K562 (cell line): ENCODE measurements at regions not wholly inside any gene's neighbourhood (a gene's known extent, or its start where the extent isn't known, plus 50 kb on each side); places are given as distances from the start of the nearest gene placed in this dataset.

ENCODE experiments used
- ATAC-seq: fragments of 200-7000 bp; cut with Tn5 transposase; 3 replicates; pipeline ENCODE4 v1.9.1; 2020; ENCODE audit warnings: moderate library complexity
- BruUV-seq: library from RNA; stranded (reverse); fragments of 400-500 nt; replicated peaks from 2 replicates; lab custom pipeline; 2021; lab: Mats Ljungman, UMichigan
- CTCF ChIA-PET: fragments of 300-600 bp; formaldehyde crosslinking; extraction: SDS; loops from one replicate; lab custom pipeline; 2021; ENCODE audit warnings: low intra/inter-chr PET ratio; lab: Yijun Ruan, JAX
- POLR2A ChIA-PET: fragments of 300-600, 350-650 bp; sonication (Branson Sonifier 250); formaldehyde crosslinking; extraction: SDS; loops from one replicate; lab custom pipeline; 2021; ENCODE audit warnings: antibody characterized with exemption, inconsistent platforms; lab: Yijun Ruan, JAX
- DNase-seq, 4 experiments: peaks; one replicate each; pipeline versions ENCODE4 v3.0.0 to v3.0.0-alpha.2; 2011 to 2018; ENCODE audit warnings: low spot score in 3 of 4, mixed read lengths in 3 of 4; ENCODE audit errors: extremely low read depth in 1 of 4
- FAIRE-seq: peaks from 2 replicates; lab custom pipeline; 2011; peaks lifted over from hg19 to GRCh38; lab: Jason Lieb, UNC
- H2AFZ ChIP-seq: 2 replicates; pipeline ENCODE4 v1.6.0; 2011; ENCODE audit warnings: low read depth, low read length, control low read depth, inconsistent platforms
- H3K27ac ChIP-seq: fragments of 200-600 bp; 3 replicates; pipeline ENCODE4 v1.8.0; 2011; ENCODE audit warnings: low read depth, mild to moderate bottlenecking, control low read depth, inconsistent platforms, low read length, moderate library complexity, mixed read lengths; ENCODE audit errors: extremely low read depth
- H3K27me3 ChIP-seq, 2 experiments: fragments of 300-600 bp in 1 of 2; 2 replicates in 1 of 2; 3 replicates in 1 of 2; pipeline versions ENCODE4 v1.6.0 to v1.8.0; 2011; ENCODE audit warnings: inconsistent platforms in 2 of 2, low read length in 2 of 2, mild to moderate bottlenecking in 1 of 2, mixed read lengths in 1 of 2, moderate library complexity in 1 of 2; ENCODE audit not compliant: control insufficient read depth in 2 of 2, insufficient read depth in 2 of 2
- H3K36me3 ChIP-seq: fragments of 300-600 bp; 3 replicates; pipeline ENCODE4 v1.8.0; 2011; ENCODE audit warnings: mild to moderate bottlenecking, low read length, inconsistent platforms; ENCODE audit not compliant: control insufficient read depth, insufficient read depth
- H3K4me1 ChIP-seq, 2 experiments: fragments of 200-600 bp in 1 of 2; replicated peaks in 1 of 2; 2 replicates in 1 of 2; 3 replicates in 1 of 2; pipeline versions ENCODE4 v1.5.1 to v1.8.0; 2011; ENCODE audit warnings: inconsistent platforms in 2 of 2, low read length in 2 of 2, mild to moderate bottlenecking in 1 of 2, mixed read lengths in 1 of 2, moderate library complexity in 1 of 2; ENCODE audit not compliant: control insufficient read depth in 2 of 2, insufficient read depth in 2 of 2
- H3K4me2 ChIP-seq: 2 replicates; pipeline ENCODE4 v1.6.1; 2011; ENCODE audit warnings: low read length, control low read depth, inconsistent platforms, mixed read lengths; ENCODE audit not compliant: insufficient read depth
- H3K4me3 ChIP-seq: fragments of 200-600 bp; sonication (generic), shearing (Covaris generic); 2 replicates; pipeline ENCODE4 v1.5.1; 2016; ENCODE audit warnings: control low read depth, inconsistent platforms
- H3K79me2 ChIP-seq: fragments of 200-600 bp; 3 replicates; pipeline ENCODE4 v1.8.0; 2011; ENCODE audit warnings: low read length, inconsistent platforms; ENCODE audit not compliant: control insufficient read depth, insufficient read depth
- H3K9ac ChIP-seq, 2 experiments: 2 replicates each; pipeline versions ENCODE4 v1.6.0 to v1.6.1; 2011; ENCODE audit warnings: low read depth in 2 of 2, low read length in 2 of 2, control low read depth in 1 of 2, inconsistent platforms in 1 of 2, mild to moderate bottlenecking in 1 of 2, mixed read lengths in 1 of 2; ENCODE audit not compliant: insufficient read depth in 1 of 2
- H3K9me1 ChIP-seq: one replicate; pipeline ENCODE4 v1.6.0; 2011; ENCODE audit warnings: inconsistent platforms, mild to moderate bottlenecking, low read length, moderate library complexity; ENCODE audit not compliant: control insufficient read depth, insufficient read depth
- H3K9me3 ChIP-seq: replicated peaks from 2 replicates; pipeline ENCODE4 v1.5.1; 2011; ENCODE audit warnings: low read depth, low read length, inconsistent platforms; ENCODE audit not compliant: control insufficient read depth, insufficient read depth
- H4K20me1 ChIP-seq: replicated peaks from 2 replicates; pipeline ENCODE4 v1.6.1; 2011; ENCODE audit warnings: low read length, inconsistent platforms, mixed read lengths; ENCODE audit not compliant: control insufficient read depth, insufficient read depth
- EWSR1 ChIP-seq: fragments of 450-650 bp; IDR thresholded peaks from 2 replicates; pipeline ENCODE4 v1.6.1; 2018; ENCODE audit warnings: borderline replicate concordance, mild to moderate bottlenecking, low read depth, moderate library complexity; ENCODE audit not compliant: partially characterized antibody
- FUS ChIP-seq: fragments of 200-400 bp; formaldehyde crosslinking; optimal IDR thresholded peaks from 2 replicates; pipeline ENCODE3; 2017; ENCODE audit warnings: low read depth, low read length
- GATA2 ChIP-seq: sonication (generic); formaldehyde crosslinking; IDR thresholded peaks from 2 replicates; pipeline ENCODE4 v1.4.0; 2020; ENCODE audit warnings: mild to moderate bottlenecking, missing genetic modification reagents
- HOXB6 ChIP-seq: fragments of 250-450 bp; sonication (Bioruptor Pico); IDR thresholded peaks from 2 replicates; pipeline ENCODE4 v1.5.1; 2022; ENCODE audit warnings: mild to moderate bottlenecking, borderline replicate concordance
- KDM2B ChIP-seq: fragments of 250-450 bp; sonication (Bioruptor Pico); IDR thresholded peaks from 2 replicates; pipeline ENCODE4 v1.8.0; 2021; ENCODE audit warnings: mild to moderate bottlenecking, moderate library complexity
- MEIS2 ChIP-seq: fragments of 450-650 bp; IDR thresholded peaks from 2 replicates; pipeline ENCODE4 v1.6.1; 2014; ENCODE audit warnings: mild to moderate bottlenecking; ENCODE audit not compliant: partially characterized antibody
- MYNN ChIP-seq, 2 experiments: sonication (generic); formaldehyde crosslinking in 1 of 2; IDR thresholded peaks; 2 replicates each; pipeline versions ENCODE4 v1.5.0 to v1.6.1; 2016 to 2020; ENCODE audit warnings: antibody characterized with exemption in 1 of 2, missing genetic modification reagents in 1 of 2
- PRPF4 ChIP-seq: fragments of 200-400 bp; formaldehyde crosslinking; IDR thresholded peaks from one replicate; pipeline ENCODE4 v1.6.1; 2017; ENCODE audit warnings: low read length, low read depth, mild to moderate bottlenecking; ENCODE audit not compliant: insufficient read depth, poor library complexity, severe bottlenecking
- TAF7 ChIP-seq: fragments of 450-650 bp; IDR thresholded peaks from 2 replicates; pipeline ENCODE4 v1.6.1; 2016; ENCODE audit warnings: missing genetic modification characterization, missing compliant biosample characterization
- TCF7L2 ChIP-seq: fragments of 150-350 bp; IDR thresholded peaks from 2 replicates; pipeline ENCODE4 v1.6.1; 2016; ENCODE audit warnings: low read depth, mild to moderate bottlenecking, low read length, moderate library complexity
- ZC3H11A ChIP-seq: IDR thresholded peaks from 2 replicates; pipeline ENCODE4 v1.6.1; 2012; ENCODE audit warnings: low read depth, low read length, improper control_type of control experiment
- ZC3H4 ChIP-seq: sonication (generic); formaldehyde crosslinking; IDR thresholded peaks from 2 replicates; pipeline ENCODE4 v1.9.0; 2021; ENCODE audit warnings: missing genetic modification reagents, borderline replicate concordance
- ZNF121 ChIP-seq: sonication (generic); formaldehyde crosslinking; conservative IDR thresholded peaks from 2 replicates; pipeline ENCODE4 v1.8.0; 2022; ENCODE audit warnings: missing genetic modification reagents
- ZNF384 ChIP-seq: IDR thresholded peaks from 2 replicates; pipeline ENCODE4 v1.6.1; 2012; ENCODE audit warnings: low read depth, low read length, improper control_type of control experiment
- ZNF507 ChIP-seq: conservative IDR thresholded peaks from 2 replicates; pipeline ENCODE4 v1.6.1; 2017; ENCODE audit warnings: missing genetic modification characterization, missing compliant biosample characterization
- ZNF699 ChIP-seq: fragments of 250-450 bp; sonication (Bioruptor Pico); IDR thresholded peaks from 2 replicates; pipeline ENCODE4 v1.8.0; 2021; ENCODE audit warnings: mild to moderate bottlenecking, moderate library complexity; ENCODE audit not compliant: insufficient replicate concordance
- WGBS: fragments of 100-300 bp; shearing (Covaris generic); methylation state at CpG from one replicate; pipeline ENCODE4 v1.1.6; 2016; ENCODE audit warnings: low coverage, mixed read lengths; ENCODE audit not compliant: insufficient coverage; ENCODE audit errors: missing lambda C conversion rate; 5-methylcytosine and 5-hydroxymethylcytosine counted together
- in situ Hi-C: fragments of 300-500 bp; cut with MboI; formaldehyde crosslinking; loops from 4 replicates; pipeline ENCODE4 v1.15.0; 2018; ENCODE audit warnings: inconsistent platforms, mixed read lengths
- intact Hi-C: fragments of 100-400 bp; cut with micrococcal nuclease; formaldehyde crosslinking; loops from 2 replicates; pipeline ENCODE4 v1.14.2; 2022
- TF ChIP-seq, protein P1 (sequence below): fragments of 450-650 bp; IDR thresholded peaks from 2 replicates; pipeline ENCODE4 v1.6.1; 2017; ENCODE audit warnings: antibody characterized with exemption

- ATAC-seq: no peak
- in situ Hi-C loops: no loop called here
- CTCF ChIA-PET: no interaction called here
- TF ChIP-seq MEIS2: no peak
- TF ChIP-seq ZNF507: no peak
- no peak for TF ChIP-seq KDM2B (CRISPR knock-in tag)
- no peak for TF ChIP-seq EWSR1
- TF ChIP-seq GATA2 (CRISPR knock-in tag): no peak
- no peak for TF ChIP-seq ZNF121
- TF ChIP-seq ZNF384: no peak
- no peak for TF ChIP-seq TCF7L2
- TF ChIP-seq, all 486 proteins: peak for 0
- Histone ChIP-seq H3K36me3 (no peaks in the 10 kb centered on the region), H3K4me2 (no peak overlapping the region), H3K4me3 (no peak overlapping the region), H3K9ac (no peak overlapping the region), H2AFZ (no peak overlapping the region), H3K4me1 (no peaks in the 10 kb centered on the region), H4K20me1 (no peaks in the 10 kb centered on the region), H3K9me1 (no peaks in the 10 kb centered on the region), H3K79me2 (no peaks in the 10 kb centered on the region), H3K27me3 (no peaks in the 10 kb centered on the region), H3K27ac (no peak overlapping the region), H3K9me3 (0 out of 2 replicates have a peak, but pooled peaks cover 3% of the 10 kb centered on the region)
- FAIRE-seq (no peak), DNase-seq (no peak)
- intact Hi-C loops: no loop called here
- no TSS peak for BruUV-seq
- POLR2A ChIA-PET: interaction anchor here (0.8 kb wide), 1 partner anchor 184 kb away, joined by 5 read pairs; no protein-coding TSS in a partner anchor
These were observed 582.1 kb upstream of the HTR1E start for GRCh38 chr6:86355271-86355670.

DNA sequence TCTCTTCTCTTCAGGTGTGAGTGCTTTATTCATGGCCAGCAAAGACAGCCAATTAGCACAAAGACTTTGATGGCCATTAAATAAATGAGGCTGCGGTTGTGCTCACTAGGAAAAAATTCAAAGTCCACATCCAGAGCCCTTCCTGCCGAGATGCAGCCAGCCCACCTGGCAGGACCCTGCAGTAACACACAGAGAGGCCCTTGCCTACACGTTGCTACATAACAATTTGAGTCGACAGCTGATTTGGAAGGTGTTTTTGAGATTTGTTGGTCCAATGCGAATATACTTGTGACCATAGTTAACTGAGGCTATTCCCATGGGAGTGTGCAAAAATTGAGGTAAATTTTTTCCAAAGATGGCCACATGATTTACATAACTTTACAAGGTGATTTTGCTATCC lies 605.4 kb upstream of the HTR1E start:
- DNase-seq: no peak
- Histone ChIP-seq H3K4me2 (no peak overlapping the region), H3K79me2 (no peaks in the 10 kb centered on the region), H4K20me1 (no peaks in the 10 kb centered on the region), H3K4me3 (no peak overlapping the region), H3K27ac (no peak overlapping the region), H3K9ac (no peak overlapping the region), H2AFZ (no peak overlapping the region), H3K9me3 (no peaks in the 10 kb centered on the region), H3K27me3 (no peaks in the 10 kb centered on the region), H3K4me1 (no peaks in the 10 kb centered on the region), H3K9me1 (no peaks in the 10 kb centered on the region), H3K36me3 (no peaks in the 10 kb centered on the region)
- 0% methylated on average over 5 of the region's 5 CpGs for WGBS
- in situ Hi-C loops (no loop called here), intact Hi-C loops (no loop called here)
- CTCF ChIA-PET: no interaction called here
- no TSS peak for BruUV-seq
- ATAC-seq: no peak
- POLR2A ChIA-PET: interaction anchor here (0.6 kb wide), 1 partner anchor 22 kb away, joined by 4 read pairs; no protein-coding TSS in a partner anchor
- FAIRE-seq: no peak
- no peak for TF ChIP-seq PRPF4
- no peak for TF ChIP-seq HOXB6 (CRISPR knock-in tag)
- no peak for TF ChIP-seq FUS
- no peak for TF ChIP-seq MYNN (IDR thresholded peaks at IDR 0.05)
- no peak for TF ChIP-seq MYNN (CRISPR knock-in tag; IDR thresholded peaks at IDR 0.05)
- no peak for TF ChIP-seq TAF7 (tag)
- no peak for TF ChIP-seq ZNF699 (CRISPR knock-in tag)
- TF ChIP-seq ZC3H4 (CRISPR knock-in tag): no peak
- TF ChIP-seq, protein P1, sequence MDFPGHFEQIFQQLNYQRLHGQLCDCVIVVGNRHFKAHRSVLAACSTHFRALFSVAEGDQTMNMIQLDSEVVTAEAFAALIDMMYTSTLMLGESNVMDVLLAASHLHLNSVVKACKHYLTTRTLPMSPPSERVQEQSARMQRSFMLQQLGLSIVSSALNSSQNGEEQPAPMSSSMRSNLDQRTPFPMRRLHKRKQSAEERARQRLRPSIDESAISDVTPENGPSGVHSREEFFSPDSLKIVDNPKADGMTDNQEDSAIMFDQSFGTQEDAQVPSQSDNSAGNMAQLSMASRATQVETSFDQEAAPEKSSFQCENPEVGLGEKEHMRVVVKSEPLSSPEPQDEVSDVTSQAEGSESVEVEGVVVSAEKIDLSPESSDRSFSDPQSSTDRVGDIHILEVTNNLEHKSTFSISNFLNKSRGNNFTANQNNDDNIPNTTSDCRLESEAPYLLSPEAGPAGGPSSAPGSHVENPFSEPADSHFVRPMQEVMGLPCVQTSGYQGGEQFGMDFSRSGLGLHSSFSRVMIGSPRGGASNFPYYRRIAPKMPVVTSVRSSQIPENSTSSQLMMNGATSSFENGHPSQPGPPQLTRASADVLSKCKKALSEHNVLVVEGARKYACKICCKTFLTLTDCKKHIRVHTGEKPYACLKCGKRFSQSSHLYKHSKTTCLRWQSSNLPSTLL: no peak
- TF ChIP-seq ZC3H11A: no peak
